ENCODE measurements at regions not wholly inside any gene's neighbourhood (a gene's known extent, or its start where the extent isn't known, plus 50 kb on each side); places are given as distances from the start of the nearest gene placed in this dataset.
A peak's percentile ranks its signal among the peaks of the same experiment; 100 is the strongest.

DNA sequence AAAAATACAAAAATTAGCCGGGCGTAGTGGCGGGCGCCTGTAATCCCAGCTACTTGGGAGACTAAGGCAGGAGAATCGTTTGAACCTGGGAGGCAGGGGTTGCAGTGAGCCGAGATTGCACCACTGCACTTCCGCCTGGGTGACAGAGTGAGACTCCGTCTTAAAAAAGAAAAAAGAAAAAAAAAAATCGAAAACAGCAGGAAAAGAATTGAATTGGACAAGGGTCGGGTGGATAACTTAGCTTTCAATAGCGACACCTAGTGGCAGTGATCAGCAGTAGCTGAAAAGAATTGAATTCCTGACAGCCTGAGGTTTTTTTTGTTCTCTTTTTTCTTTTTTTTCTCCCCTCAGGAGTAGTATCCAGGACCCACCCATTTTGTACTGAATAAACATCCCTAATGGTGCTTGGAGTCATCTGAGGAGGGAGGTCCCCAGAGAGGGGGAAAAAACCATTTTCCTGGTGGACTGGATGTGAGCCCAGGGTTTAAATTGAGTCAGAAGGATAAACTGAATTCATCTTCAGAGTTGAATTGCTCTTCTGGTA, 55.1 kb downstream of the CYCS start:
- ChIA-PET CTCF (interaction anchor here (0.6 to 17.1 kb wide), 34 partner anchors 9 to 1831 kb away, joined by 3 to 171 read pairs (median 4); partner anchors contain the start of gene OSBPL3), POLR2A (interaction anchor here (1.0 kb wide), 2 partner anchors 91 to 249 kb away, joined by 3 to 9 read pairs; no protein-coding TSS in a partner anchor)
- no peak for DNase-seq (ENCODE audit: low read depth, low spot score)
- H3K4me3 ChIP-seq (ENCODE audit: low read depth, low read length), result no peak overlapping the region
- TF ChIP-seq, protein P1, sequence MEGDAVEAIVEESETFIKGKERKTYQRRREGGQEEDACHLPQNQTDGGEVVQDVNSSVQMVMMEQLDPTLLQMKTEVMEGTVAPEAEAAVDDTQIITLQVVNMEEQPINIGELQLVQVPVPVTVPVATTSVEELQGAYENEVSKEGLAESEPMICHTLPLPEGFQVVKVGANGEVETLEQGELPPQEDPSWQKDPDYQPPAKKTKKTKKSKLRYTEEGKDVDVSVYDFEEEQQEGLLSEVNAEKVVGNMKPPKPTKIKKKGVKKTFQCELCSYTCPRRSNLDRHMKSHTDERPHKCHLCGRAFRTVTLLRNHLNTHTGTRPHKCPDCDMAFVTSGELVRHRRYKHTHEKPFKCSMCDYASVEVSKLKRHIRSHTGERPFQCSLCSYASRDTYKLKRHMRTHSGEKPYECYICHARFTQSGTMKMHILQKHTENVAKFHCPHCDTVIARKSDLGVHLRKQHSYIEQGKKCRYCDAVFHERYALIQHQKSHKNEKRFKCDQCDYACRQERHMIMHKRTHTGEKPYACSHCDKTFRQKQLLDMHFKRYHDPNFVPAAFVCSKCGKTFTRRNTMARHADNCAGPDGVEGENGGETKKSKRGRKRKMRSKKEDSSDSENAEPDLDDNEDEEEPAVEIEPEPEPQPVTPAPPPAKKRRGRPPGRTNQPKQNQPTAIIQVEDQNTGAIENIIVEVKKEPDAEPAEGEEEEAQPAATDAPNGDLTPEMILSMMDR (IDR thresholded peaks at IDR 0.05; ENCODE audit: insufficient read depth, low read length, missing control alignments), result peak; percentile 63

DNA sequence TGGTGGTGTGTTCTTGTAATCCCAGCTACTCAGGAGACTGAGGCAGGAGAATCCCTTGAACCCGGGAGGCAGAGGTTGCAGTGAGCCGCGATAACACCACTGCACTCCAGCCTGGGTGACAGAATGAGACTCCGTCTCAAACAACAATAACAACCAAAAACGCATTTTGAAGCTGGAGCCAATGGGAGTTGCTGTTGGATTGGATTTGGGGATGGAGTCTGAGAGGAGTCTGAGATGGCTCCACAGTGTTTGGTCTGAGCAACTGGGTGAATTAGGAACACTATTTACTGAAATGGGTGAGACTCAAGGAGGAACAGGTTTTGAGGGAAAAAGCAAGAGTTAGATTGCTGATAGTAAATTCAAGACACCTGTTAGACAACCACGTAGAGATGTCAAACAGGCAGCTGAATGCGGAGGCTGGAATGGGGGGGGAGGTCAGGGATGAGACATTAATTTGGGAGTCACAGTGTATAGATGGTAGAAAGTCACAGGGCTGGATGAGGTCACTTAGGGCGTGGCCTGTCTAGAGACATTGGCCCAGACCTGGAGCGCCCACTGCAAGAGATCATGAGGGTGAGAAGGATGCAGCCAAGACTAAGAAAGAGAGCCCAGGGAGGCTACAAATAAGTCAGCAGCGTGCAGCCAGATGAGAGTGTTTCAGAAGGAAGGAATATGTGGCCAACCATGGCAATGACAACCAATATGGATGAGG, 56.4 kb downstream of the CYCS start:
- ChIA-PET POLR2A (no interaction called here), CTCF (interaction anchor here (1.0 to 4.2 kb wide), 11 partner anchors 10 to 257 kb away, joined by 3 to 26 read pairs (median 4); no protein-coding TSS in a partner anchor)
- no peak overlapping the region for H3K4me3 ChIP-seq (ENCODE audit: low read depth, low read length)
- no peak for DNase-seq (ENCODE audit: low read depth, low spot score)
- TF ChIP-seq, protein P1 (IDR thresholded peaks at IDR 0.05; ENCODE audit: insufficient read depth, low read length, missing control alignments), result no peak

DNA sequence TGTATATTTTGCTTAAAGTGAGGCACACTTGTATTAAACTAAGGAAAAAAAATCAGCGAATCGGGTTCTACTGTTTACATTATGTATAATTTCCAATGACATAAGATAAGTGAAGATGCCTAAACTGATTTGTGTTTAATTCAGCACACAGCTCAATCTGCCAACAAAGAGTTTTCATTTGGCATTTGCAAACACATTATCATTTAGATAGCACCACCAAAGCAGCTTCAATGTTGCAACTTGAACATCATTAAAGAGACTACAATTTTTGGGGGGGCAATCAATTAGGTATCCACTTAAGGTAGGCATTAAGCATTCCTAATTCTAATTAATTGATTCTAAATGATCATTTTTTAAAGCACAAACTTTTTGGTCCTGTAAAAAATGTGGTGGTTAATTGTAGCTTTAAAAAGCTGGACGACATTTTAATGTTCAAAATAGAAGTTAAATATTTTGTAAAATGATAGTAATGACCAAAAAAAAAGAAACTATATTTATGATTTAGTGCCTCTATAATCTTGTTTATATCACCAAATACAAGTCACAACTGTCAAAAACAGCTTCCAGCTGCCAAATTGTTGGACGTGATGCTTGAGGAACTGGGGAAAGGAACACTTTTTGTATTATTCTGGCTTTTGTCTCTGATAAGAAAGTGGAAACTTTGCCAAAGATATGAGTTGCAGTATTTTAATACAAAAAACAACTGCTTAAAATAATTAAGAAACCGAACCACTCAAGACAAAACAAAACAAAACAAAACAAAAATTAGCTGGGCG, 57.1 kb downstream of the CYCS start:
- ChIA-PET CTCF (interaction anchor here (1.0 to 4.2 kb wide), 12 partner anchors 10 to 256 kb away, joined by 3 to 26 read pairs (median 4); no protein-coding TSS in a partner anchor), POLR2A (no interaction called here)
- DNase-seq (ENCODE audit: low read depth, low spot score), result no peak
- TF ChIP-seq, protein P1 (IDR thresholded peaks at IDR 0.05; ENCODE audit: insufficient read depth, low read length, missing control alignments), result no peak
- H3K4me3 ChIP-seq (ENCODE audit: low read depth, low read length), result no peak overlapping the region

DNA sequence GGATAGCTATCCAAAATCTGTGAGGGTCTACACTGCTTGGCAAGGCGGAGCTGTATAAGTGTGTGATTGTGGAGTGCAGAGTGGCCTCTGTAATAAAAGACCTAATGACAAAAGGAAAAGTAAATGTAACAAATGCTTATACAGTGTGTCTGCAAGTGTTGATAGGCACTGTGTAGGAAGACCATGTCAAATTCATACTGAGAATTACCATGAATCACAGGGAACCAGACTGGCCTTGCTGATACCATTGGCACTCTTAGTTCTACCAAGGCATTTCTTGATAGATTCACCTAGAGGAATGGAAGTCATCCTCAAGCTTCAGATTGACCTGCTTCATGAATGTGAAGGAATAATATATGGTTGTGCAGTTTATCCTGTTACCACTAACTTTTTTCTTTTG, 58.8 kb downstream of the CYCS start:
- no peak for DNase-seq (ENCODE audit: low read depth, low spot score)
- POLR2A ChIA-PET, result no interaction called here
- TF ChIP-seq, protein P1 (IDR thresholded peaks at IDR 0.05; ENCODE audit: insufficient read depth, low read length, missing control alignments), result no peak
- no peak overlapping the region for H3K4me3 ChIP-seq (ENCODE audit: low read depth, low read length)
- CTCF ChIA-PET, result interaction anchor here (1.2 to 4.2 kb wide), 4 partner anchors 85 to 258 kb away, joined by 4 to 26 read pairs (median 18); no protein-coding TSS in a partner anchor

DNA sequence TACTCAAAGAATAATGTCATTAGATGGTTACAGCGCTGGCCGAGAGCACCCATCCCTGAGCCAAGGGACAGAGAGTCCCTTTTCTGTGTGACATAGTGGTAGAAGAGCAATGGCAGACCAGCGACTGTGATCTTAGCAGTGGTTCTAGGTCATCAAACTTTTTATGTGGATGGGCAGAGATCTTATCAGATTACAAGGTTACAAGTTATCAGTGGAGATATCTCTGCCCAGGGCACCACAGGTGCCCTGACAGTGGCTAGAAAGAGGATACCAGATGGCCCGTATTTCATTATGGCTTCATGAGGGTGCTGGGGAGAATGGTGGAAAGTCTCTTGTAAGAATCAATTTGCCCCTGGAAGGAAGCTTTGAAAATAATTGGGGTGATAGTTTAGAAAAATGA, 62.7 kb downstream of the CYCS start:
- CTCF ChIA-PET, result interaction anchor here (0.8 to 2.0 kb wide), 4 partner anchors 31 to 247 kb away, joined by 3 to 6 read pairs (median 4); no protein-coding TSS in a partner anchor
- no peak overlapping the region for H3K4me3 ChIP-seq (ENCODE audit: low read depth, low read length)
- POLR2A ChIA-PET, result no interaction called here
- no peak for DNase-seq (ENCODE audit: low read depth, low spot score)
- TF ChIP-seq, protein P1 (IDR thresholded peaks at IDR 0.05; ENCODE audit: insufficient read depth, low read length, missing control alignments), result no peak
